Fibroblast of the aortic adventitia (primary cell): ENCODE measurements at regions not wholly inside any gene's neighbourhood (a gene's known extent, or its start where the extent isn't known, plus 50 kb on each side); places are given as distances from the start of the nearest gene placed in this dataset.

Experiments used
- DNase-seq: peaks from one replicate; pipeline ENCODE4 v3.0.0-alpha.2; 2010; ENCODE audit warnings: low read depth
- H3K4me3 ChIP-seq: 2 replicates; pipeline ENCODE4 v1.5.1; 2011; ENCODE audit warnings: low read depth, mild to moderate bottlenecking, control low read depth, low read length, moderate library complexity
- TF ChIP-seq, protein P1 (sequence below): IDR thresholded peaks from 2 replicates; pipeline ENCODE4 v1.5.1; 2011; ENCODE audit warnings: mild to moderate bottlenecking, low read length, control low read depth, inconsistent platforms; ENCODE audit not compliant: insufficient read depth

GRCh38 chr9:71322311-71322710 lies 200.9 kb upstream of the TRPM3 start:
- DNase-seq, result no peak
- TF ChIP-seq, protein P1, sequence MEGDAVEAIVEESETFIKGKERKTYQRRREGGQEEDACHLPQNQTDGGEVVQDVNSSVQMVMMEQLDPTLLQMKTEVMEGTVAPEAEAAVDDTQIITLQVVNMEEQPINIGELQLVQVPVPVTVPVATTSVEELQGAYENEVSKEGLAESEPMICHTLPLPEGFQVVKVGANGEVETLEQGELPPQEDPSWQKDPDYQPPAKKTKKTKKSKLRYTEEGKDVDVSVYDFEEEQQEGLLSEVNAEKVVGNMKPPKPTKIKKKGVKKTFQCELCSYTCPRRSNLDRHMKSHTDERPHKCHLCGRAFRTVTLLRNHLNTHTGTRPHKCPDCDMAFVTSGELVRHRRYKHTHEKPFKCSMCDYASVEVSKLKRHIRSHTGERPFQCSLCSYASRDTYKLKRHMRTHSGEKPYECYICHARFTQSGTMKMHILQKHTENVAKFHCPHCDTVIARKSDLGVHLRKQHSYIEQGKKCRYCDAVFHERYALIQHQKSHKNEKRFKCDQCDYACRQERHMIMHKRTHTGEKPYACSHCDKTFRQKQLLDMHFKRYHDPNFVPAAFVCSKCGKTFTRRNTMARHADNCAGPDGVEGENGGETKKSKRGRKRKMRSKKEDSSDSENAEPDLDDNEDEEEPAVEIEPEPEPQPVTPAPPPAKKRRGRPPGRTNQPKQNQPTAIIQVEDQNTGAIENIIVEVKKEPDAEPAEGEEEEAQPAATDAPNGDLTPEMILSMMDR, result no peak
- H3K4me3 ChIP-seq, result no peak overlapping the region

DNA sequence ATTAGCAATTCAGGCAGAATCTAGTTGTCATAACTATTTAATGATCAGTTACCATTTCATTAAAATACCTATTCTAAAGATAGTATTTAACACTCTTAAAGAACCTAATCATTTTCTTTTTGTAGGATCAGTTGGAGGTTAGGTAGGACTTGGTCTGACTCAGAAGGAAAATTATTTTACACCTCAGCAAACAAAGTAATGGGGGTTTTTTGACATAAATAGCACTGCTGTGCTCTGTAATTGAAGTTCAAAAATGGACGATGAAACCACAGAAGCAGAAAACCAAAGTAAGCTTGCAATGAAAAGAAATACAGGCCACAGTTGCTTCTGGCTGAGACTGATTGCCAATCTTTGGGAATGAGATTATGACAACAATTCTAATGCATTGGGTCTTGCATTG lies 187.0 kb upstream of the TRPM3 start:
- DNase-seq, result no peak
- TF ChIP-seq, protein P1, result no peak
- no peak overlapping the region for H3K4me3 ChIP-seq

- H3K4me3 ChIP-seq, result no peak overlapping the region
- DNase-seq, result no peak
- TF ChIP-seq, protein P1, result no peak
These were observed 184.7 kb upstream of the TRPM3 start for GRCh38 chr9:71306134-71306533.

- TF ChIP-seq, protein P1, result no peak
- DNase-seq, result peak; percentile 60
- H3K4me3 ChIP-seq, result no peak overlapping the region
These were observed 181.9 kb upstream of the TRPM3 start for GRCh38 chr9:71303351-71303750.

DNA sequence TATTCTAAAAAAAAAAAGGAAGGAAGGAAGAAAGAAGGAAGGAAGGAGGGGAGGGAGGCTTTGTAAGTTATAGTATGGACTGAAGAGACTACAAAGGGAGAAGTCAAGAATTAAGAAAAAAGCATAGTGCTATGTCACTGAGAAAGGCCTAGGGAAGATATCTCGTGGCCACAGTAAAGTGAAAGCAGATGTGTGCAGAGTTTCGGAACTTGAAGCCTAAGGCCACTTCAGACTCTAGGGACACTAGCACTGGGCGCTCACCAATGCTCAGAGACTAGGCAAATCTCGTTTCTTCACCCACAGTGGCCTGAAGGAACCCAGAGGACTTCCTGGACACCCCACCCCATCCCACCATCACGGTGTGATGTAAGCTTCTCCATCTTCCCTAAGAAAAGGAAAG lies 181.4 kb upstream of the TRPM3 start:
- peak; percentile 16 for DNase-seq
- no peak overlapping the region for H3K4me3 ChIP-seq
- TF ChIP-seq, protein P1, result no peak

- TF ChIP-seq, protein P1, result no peak
- no peak overlapping the region for H3K4me3 ChIP-seq
- DNase-seq, result no peak
These were observed 174.5 kb upstream of the TRPM3 start for GRCh38 chr9:71295928-71296327.

GRCh38 chr9:71286146-71286545 lies 164.7 kb upstream of the TRPM3 start:
- no peak overlapping the region for H3K4me3 ChIP-seq
- DNase-seq, result no peak
- TF ChIP-seq, protein P1, result no peak
